B cell (primary cell): ENCODE measurements at regions not wholly inside any gene's neighbourhood (a gene's known extent, or its start where the extent isn't known, plus 50 kb on each side); places are given as distances from the start of the nearest gene placed in this dataset.

Experiments
- ATAC-seq: fragments of 200-7000 bp; cut with Tn5 transposase; one replicate; pipeline ENCODE4 v1.10.0; 2021; ENCODE audit warnings: low read depth, mild to moderate bottlenecking, moderate number of reproducible peaks, moderate library complexity
- CTCF ChIA-PET: fragments of 350-600 bp; sonication (Branson Sonifier 250); formaldehyde crosslinking; loops from one replicate; lab custom pipeline; 2021; ENCODE audit warnings: antibody characterized with exemption, inconsistent platforms; lab: Charles Lee
- POLR2A ChIA-PET: fragments of 350-600 bp; sonication (Branson Sonifier 250); formaldehyde crosslinking; loops from one replicate; lab custom pipeline; 2021; ENCODE audit warnings: antibody characterized with exemption; lab: Charles Lee
- DNase-seq: peaks from one replicate; pipeline ENCODE4 v3.0.0; 2013
- H2AFZ ChIP-seq: 2 replicates; pipeline ENCODE4 v1.6.1; 2012; ENCODE audit warnings: mild to moderate bottlenecking, low read depth, low read length; ENCODE audit not compliant: insufficient read depth, poor library complexity, severe bottlenecking
- H3K27ac ChIP-seq, 2 donors: 1 replicate in 1 of 2; 2 replicates in 1 of 2; pipeline ENCODE4 v1.5.1; 2012 to 2013; ENCODE audit warnings: low read length in 2 of 2, mild to moderate bottlenecking in 2 of 2, moderate library complexity in 1 of 2
- H3K27me3 ChIP-seq, 4 experiments: fragments of 200-600 bp in 1 of 4; sonication (generic) in 1 of 4; replicated peaks in 1 of 4; 1 replicate in 2 of 4; 2 replicates in 2 of 4; pipeline versions ENCODE4 v1.6.1 to v1.7.0; 2013 to 2016; ENCODE audit warnings: low read length in 3 of 4, mild to moderate bottlenecking in 2 of 4, mixed read lengths in 1 of 4, moderate library complexity in 1 of 4; ENCODE audit not compliant: insufficient read depth in 4 of 4, control insufficient read depth in 3 of 4; ENCODE audit errors: control extremely low read depth in 1 of 4
- H3K36me3 ChIP-seq, 2 experiments: replicated peaks in 1 of 2; 1 replicate in 1 of 2; 2 replicates in 1 of 2; pipeline versions ENCODE4 v1.6.1 to v1.7.1; 2013; ENCODE audit warnings: low read length in 1 of 2; ENCODE audit not compliant: insufficient read depth in 2 of 2, control insufficient read depth in 1 of 2; ENCODE audit errors: control extremely low read depth in 1 of 2, extremely low read depth in 1 of 2
- H3K4me1 ChIP-seq, 2 donors: fragments of 200-600 bp in 1 of 2; sonication (generic) in 1 of 2; 1 replicate in 1 of 2; 2 replicates in 1 of 2; pipeline versions ENCODE4 v1.5.1 to v1.6.1; 2013 to 2017; ENCODE audit warnings: low read length in 2 of 2; ENCODE audit not compliant: control insufficient read depth in 2 of 2, insufficient read depth in 2 of 2
- H3K4me2 ChIP-seq: replicated peaks from 2 replicates; pipeline ENCODE3; 2012; ENCODE audit warnings: mild to moderate bottlenecking, low read depth, low read length; ENCODE audit not compliant: poor library complexity, severe bottlenecking
- H3K4me3 ChIP-seq, 5 experiments: fragments of 200-600 bp in 1 of 5; sonication (generic) in 1 of 5; 1 replicate in 3 of 5; 2 replicates in 2 of 5; pipeline versions ENCODE4 v1.5.1 to v1.7.0; 2011 to 2016; ENCODE audit warnings: low read length in 4 of 5, mild to moderate bottlenecking in 4 of 5, low read depth in 2 of 5, control low read depth in 1 of 5, moderate library complexity in 1 of 5; ENCODE audit not compliant: insufficient read depth in 1 of 5; ENCODE audit errors: control extremely low read depth in 1 of 5, extremely low read depth in 1 of 5
- H3K79me2 ChIP-seq: fragments of 200-600 bp; sonication (generic); one replicate; pipeline ENCODE4 v1.6.0; 2016; ENCODE audit warnings: low read length; ENCODE audit not compliant: control insufficient read depth, insufficient read depth
- H3K9ac ChIP-seq: fragments of 200-600 bp; sonication (generic); 2 replicates; pipeline ENCODE4 v1.6.1; 2017; ENCODE audit warnings: mild to moderate bottlenecking, low read length, moderate library complexity
- H3K9me3 ChIP-seq, 3 donors: one replicate each; pipeline versions ENCODE4 v1.6.1 to v1.7.1; 2013; ENCODE audit warnings: low read length in 2 of 3; ENCODE audit not compliant: control insufficient read depth in 2 of 3, insufficient read depth in 1 of 3; ENCODE audit errors: control extremely low read depth in 1 of 3
- H4K20me1 ChIP-seq: 2 replicates; pipeline ENCODE4 v1.6.0; 2012; ENCODE audit warnings: mild to moderate bottlenecking, low read length; ENCODE audit not compliant: insufficient read depth, control insufficient read depth, poor library complexity, severe bottlenecking
- H3K27ac Mint-ChIP-seq: one replicate; pipeline ENCODE4 v1.8.0; 2021; ENCODE audit warnings: mixed read lengths
- H3K27me3 Mint-ChIP-seq: one replicate; pipeline ENCODE4 v1.8.0; 2021; ENCODE audit warnings: mixed read lengths
- H3K4me1 Mint-ChIP-seq: one replicate; pipeline ENCODE4 v1.8.0; 2021; ENCODE audit warnings: mixed read lengths
- H3K4me3 Mint-ChIP-seq: one replicate; pipeline ENCODE4 v1.8.0; 2021; ENCODE audit warnings: mixed read lengths
- H3K9me3 Mint-ChIP-seq: one replicate; pipeline ENCODE4 v1.8.0; 2022; ENCODE audit warnings: mixed read lengths; ENCODE audit not compliant: insufficient read depth
- EZH2 ChIP-seq: IDR thresholded peaks from 2 replicates; pipeline ENCODE4 v1.6.1; 2012; ENCODE audit warnings: borderline replicate concordance, low read depth, mild to moderate bottlenecking, moderate library complexity, low read length; ENCODE audit not compliant: insufficient read depth, poor library complexity, severe bottlenecking
- WGBS: methylation state at CpG from one replicate; pipeline ENCODE4 v1.1.5; 2013; ENCODE audit warnings: missing lambda C conversion rate; ENCODE audit not compliant: insufficient coverage; 5-methylcytosine and 5-hydroxymethylcytosine counted together
- intact Hi-C: fragments of 100-400 bp; cut with micrococcal nuclease; formaldehyde crosslinking; loops from one replicate; pipeline ENCODE4 v1.10.0; 2022
- TF ChIP-seq, protein P1 (sequence below): fragments of 200-600 bp; IDR thresholded peaks from one replicate; pipeline ENCODE4 v1.8.0; 2022; ENCODE audit warnings: antibody characterized with exemption, mild to moderate bottlenecking

DNA sequence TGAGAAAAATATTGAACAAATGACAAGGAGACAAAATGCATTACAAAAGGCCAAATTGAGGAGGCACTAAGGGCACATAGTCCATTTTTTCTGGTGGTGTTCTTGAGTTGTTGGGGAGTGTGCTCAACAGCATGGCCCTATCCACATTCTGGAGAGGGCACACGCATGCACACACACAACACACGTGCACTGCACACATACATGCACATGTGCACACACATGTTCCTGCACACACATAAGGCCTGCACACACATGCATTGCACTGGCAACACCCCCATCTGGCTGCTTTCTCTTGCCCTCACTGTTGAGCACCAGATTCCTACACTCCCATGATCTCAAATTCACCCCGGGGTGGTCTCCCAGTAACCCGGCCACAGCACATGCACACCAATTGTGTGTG lies 659.2 kb upstream of the RAB6C start:
- no peaks in the 10 kb centered on the region for H3K27me3 ChIP-seq
- Mint-ChIP-seq H3K27me3 (peaks cover 6% of the 10 kb centered on the region), H3K4me3 (no peak overlapping the region), H3K9me3 (no peaks in the 10 kb centered on the region), H3K4me1 (no peaks in the 10 kb centered on the region), H3K27ac (no peak overlapping the region)
- no peak for TF ChIP-seq EZH2
- TF ChIP-seq, protein P1, sequence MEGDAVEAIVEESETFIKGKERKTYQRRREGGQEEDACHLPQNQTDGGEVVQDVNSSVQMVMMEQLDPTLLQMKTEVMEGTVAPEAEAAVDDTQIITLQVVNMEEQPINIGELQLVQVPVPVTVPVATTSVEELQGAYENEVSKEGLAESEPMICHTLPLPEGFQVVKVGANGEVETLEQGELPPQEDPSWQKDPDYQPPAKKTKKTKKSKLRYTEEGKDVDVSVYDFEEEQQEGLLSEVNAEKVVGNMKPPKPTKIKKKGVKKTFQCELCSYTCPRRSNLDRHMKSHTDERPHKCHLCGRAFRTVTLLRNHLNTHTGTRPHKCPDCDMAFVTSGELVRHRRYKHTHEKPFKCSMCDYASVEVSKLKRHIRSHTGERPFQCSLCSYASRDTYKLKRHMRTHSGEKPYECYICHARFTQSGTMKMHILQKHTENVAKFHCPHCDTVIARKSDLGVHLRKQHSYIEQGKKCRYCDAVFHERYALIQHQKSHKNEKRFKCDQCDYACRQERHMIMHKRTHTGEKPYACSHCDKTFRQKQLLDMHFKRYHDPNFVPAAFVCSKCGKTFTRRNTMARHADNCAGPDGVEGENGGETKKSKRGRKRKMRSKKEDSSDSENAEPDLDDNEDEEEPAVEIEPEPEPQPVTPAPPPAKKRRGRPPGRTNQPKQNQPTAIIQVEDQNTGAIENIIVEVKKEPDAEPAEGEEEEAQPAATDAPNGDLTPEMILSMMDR = no peak
- ChIA-PET POLR2A (no interaction called here), CTCF (no interaction called here)
- WGBS = 83% methylated on average over 1 of the region's 4 CpGs
- no peak overlapping the region for H3K9ac ChIP-seq
- no peak overlapping the region for H2AFZ ChIP-seq
- H3K4me1 ChIP-seq = no peaks in the 10 kb centered on the region
- no peaks in the 10 kb centered on the region for H3K36me3 ChIP-seq
- no peak overlapping the region for H3K4me2 ChIP-seq
- H3K79me2 ChIP-seq = no peaks in the 10 kb centered on the region
- H3K27ac ChIP-seq = no peak overlapping the region
- intact Hi-C loops = no loop called here
- no peaks in the 10 kb centered on the region for H4K20me1 ChIP-seq
- no peak overlapping the region for H3K4me3 ChIP-seq
- no peaks in the 10 kb centered on the region for H3K9me3 ChIP-seq
- no peak for ATAC-seq
- DNase-seq = no peak

GRCh38 chr2:129324349-129324748 lies 655.1 kb upstream of the RAB6C start:
- Histone ChIP-seq H3K9me3 (no peaks in the 10 kb centered on the region), H3K79me2 (no peaks in the 10 kb centered on the region), H4K20me1 (no peaks in the 10 kb centered on the region), H3K27ac (no peak overlapping the region), H3K4me1 (no peaks in the 10 kb centered on the region), H3K4me2 (no peak overlapping the region), H3K27me3 (no peaks in the 10 kb centered on the region), H2AFZ (no peak overlapping the region), H3K36me3 (no peaks in the 10 kb centered on the region), H3K4me3 (no peak overlapping the region), H3K9ac (no peak overlapping the region)
- H3K4me3 Mint-ChIP-seq = no peak overlapping the region
- ATAC-seq (no peak), DNase-seq (no peak)
- intact Hi-C loops = no loop called here
- H3K27me3 Mint-ChIP-seq = no peaks in the 10 kb centered on the region
- POLR2A ChIA-PET = no interaction called here
- CTCF ChIA-PET = no interaction called here
- H3K9me3 Mint-ChIP-seq = peaks cover 5% of the 10 kb centered on the region
- no peaks in the 10 kb centered on the region for H3K4me1 Mint-ChIP-seq
- TF ChIP-seq, protein P1 = no peak
- no peak for TF ChIP-seq EZH2
- H3K27ac Mint-ChIP-seq = no peak overlapping the region
- WGBS = 100% methylated on average over 1 of the region's 2 CpGs
